Fibroblast of lung (primary cell): ENCODE measurements at regions not wholly inside any gene's neighbourhood (a gene's known extent, or its start where the extent isn't known, plus 50 kb on each side); places are given as distances from the start of the nearest gene placed in this dataset.

Experiments used
- CTCF ChIP-seq, 2 donors: IDR thresholded peaks in 1 of 2; conservative IDR thresholded peaks in 1 of 2; 1 replicate in 1 of 2; 2 replicates in 1 of 2; pipeline ENCODE4 v1.5.1; 2011 to 2012; ENCODE audit warnings: low read length in 2 of 2, control low read depth in 1 of 2, inconsistent platforms in 1 of 2, low read depth in 1 of 2, mild to moderate bottlenecking in 1 of 2
- EZH2 ChIP-seq: IDR thresholded peaks from 2 replicates; pipeline ENCODE4 v1.5.1; 2012; ENCODE audit warnings: low read length, control low read depth, mild to moderate bottlenecking; ENCODE audit errors: missing control alignments

GRCh38 chr13:47592256-47592655 is 408.8 kb downstream of the SUCLA2 start:
- TF ChIP-seq CTCF (conservative IDR thresholded peaks at IDR 0.05 in 1 of 2, IDR thresholded peaks at IDR 0.05 in 1 of 2; ENCODE audit: low read depth in 1 of 2, low read length in 2 of 2) (no peak), EZH2 (no peak)
